NCI-H510A treated with DMSO at 0.1 percent for 48 hours (cell line): ENCODE measurements at regions not wholly inside any gene's neighbourhood (a gene's known extent, or its start where the extent isn't known, plus 50 kb on each side); places are given as distances from the start of the nearest gene placed in this dataset.

ENCODE experiments used
- DNase-seq: peaks from one replicate; lab custom pipeline; 2025; lab: John Stamatoyannopoulos, UW

- no peak for DNase-seq
Observed at GRCh38 chr13:85538957-85539356, 260.3 kb downstream of the SLITRK6 start.

- no peak for DNase-seq
Observed at GRCh38 chr13:85537601-85538000, 261.6 kb downstream of the SLITRK6 start.

GRCh38 chr13:85536706-85537105 lies 262.5 kb downstream of the SLITRK6 start:
- DNase-seq = no peak

GRCh38 chr13:85535316-85536084 lies 263.7 kb downstream of the SLITRK6 start:
- DNase-seq = no peak

GRCh38 chr13:85533911-85534310 lies 265.3 kb downstream of the SLITRK6 start:
- no peak for DNase-seq

- no peak for DNase-seq
Observed at GRCh38 chr13:85529218-85529594, 270.0 kb downstream of the SLITRK6 start.

GRCh38 chr13:85528491-85529217 lies 270.6 kb downstream of the SLITRK6 start:
- DNase-seq = no peak

- no peak for DNase-seq
Observed at GRCh38 chr13:85527316-85527715, 271.9 kb downstream of the SLITRK6 start.

- no peak for DNase-seq
Observed at GRCh38 chr13:85525411-85525810, 273.8 kb downstream of the SLITRK6 start.

GRCh38 chr13:85521657-85522056 lies 277.6 kb downstream of the SLITRK6 start:
- DNase-seq = peak; percentile 94

GRCh38 chr13:85520445-85520844 lies 278.8 kb downstream of the SLITRK6 start:
- DNase-seq = peak; percentile 26

GRCh38 chr13:85519363-85519762 lies 279.9 kb downstream of the SLITRK6 start:
- peak; percentile 28 for DNase-seq

- DNase-seq = no peak
Observed at GRCh38 chr13:85512421-85512820, 286.8 kb downstream of the SLITRK6 start.

- DNase-seq = peak; percentile 26
Observed at GRCh38 chr13:85509512-85509911, 289.7 kb downstream of the SLITRK6 start.

GRCh38 chr13:85508683-85509329 lies 290.4 kb downstream of the SLITRK6 start:
- no peak for DNase-seq

- no peak for DNase-seq
Observed at GRCh38 chr13:85503797-85504196, 295.4 kb downstream of the SLITRK6 start.

GRCh38 chr13:85501616-85502015 lies 297.6 kb downstream of the SLITRK6 start:
- DNase-seq = no peak

GRCh38 chr13:85500696-85501256 lies 298.4 kb downstream of the SLITRK6 start:
- DNase-seq = no peak

GRCh38 chr13:85498774-85499173 lies 300.4 kb downstream of the SLITRK6 start:
- no peak for DNase-seq

GRCh38 chr13:85497652-85498051 lies 301.6 kb downstream of the SLITRK6 start:
- no peak for DNase-seq

- no peak for DNase-seq
Observed at GRCh38 chr13:85492283-85492682, 306.9 kb downstream of the SLITRK6 start.

GRCh38 chr13:85486663-85487062 lies 312.6 kb downstream of the SLITRK6 start:
- no peak for DNase-seq

- DNase-seq = no peak
Observed at GRCh38 chr13:85473144-85473543, 326.1 kb downstream of the SLITRK6 start.
